Germinal center (tissue), 1 donor: ENCODE measurements at regions not wholly inside any gene's neighbourhood (a gene's known extent, or its start where the extent isn't known, plus 50 kb on each side); places are given as distances from the start of the nearest gene placed in this dataset.

Experiments used
- DNase-seq: peaks from one replicate; pipeline ENCODE4 v3.0.0; 2012; ENCODE audit warnings: mixed read lengths, low spot score

GRCh38 chr11:119473901-119474681, 51.1 kb upstream of the THY1 start:
- DNase-seq, result no peak

DNA sequence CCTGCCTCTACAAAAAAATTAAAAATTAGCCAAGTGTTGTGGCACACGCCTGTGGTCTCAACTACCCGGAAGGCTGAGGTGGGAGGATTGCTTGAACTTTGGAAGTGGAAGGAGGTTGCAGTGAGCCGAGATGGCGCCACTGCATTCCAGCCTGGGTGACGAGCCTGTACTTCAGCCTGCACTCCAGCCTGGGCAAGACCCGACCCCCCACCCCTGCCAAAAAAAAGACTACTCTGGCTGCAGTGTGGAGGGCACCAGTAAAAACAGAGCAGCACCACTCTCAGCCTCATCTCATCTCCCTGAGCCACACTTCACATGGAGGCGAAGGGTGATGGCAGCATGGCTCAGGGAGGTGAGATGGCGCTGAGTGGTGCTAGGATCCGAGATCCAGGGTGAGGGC, 50.3 kb upstream of the THY1 start:
- DNase-seq, result no peak

DNA sequence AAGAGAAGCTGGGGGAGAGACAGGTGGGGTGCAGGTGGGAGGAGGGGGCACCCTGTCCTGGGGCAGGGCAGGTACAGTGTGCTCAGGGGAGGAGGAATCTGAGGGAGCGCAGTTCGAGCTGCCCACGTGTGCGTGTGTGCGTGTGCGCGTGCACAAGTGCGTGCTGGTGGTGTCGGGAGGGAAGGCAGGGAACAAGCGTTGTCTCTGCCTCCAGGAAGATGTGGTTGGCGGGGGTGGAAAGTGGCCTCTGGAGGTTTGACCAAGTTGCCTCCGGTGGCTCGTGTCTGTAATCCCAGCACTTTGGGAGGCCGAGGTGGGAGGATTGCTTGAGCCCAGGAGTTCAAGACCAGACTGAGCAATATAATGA, 49.9 kb upstream of the THY1 start:
- no peak for DNase-seq
